NCI-H128 (cell line): ENCODE measurements at regions not wholly inside any gene's neighbourhood (a gene's known extent, or its start where the extent isn't known, plus 50 kb on each side); places are given as distances from the start of the nearest gene placed in this dataset.
"Not testable (repeated sequence)": the region's sequence is repeated elsewhere in the genome, so short reads cannot be mapped to it uniquely, and the experiment has no call there.

Source experiments
- DNase-seq: peaks from one replicate; lab custom pipeline; 2025; ENCODE audit not compliant: unreplicated experiment; lab: John Stamatoyannopoulos, UW

- DNase-seq, result no peak
Measured at GRCh38 chr3:152211655-152212054, 57.1 kb upstream of the MBNL1 start.

DNA sequence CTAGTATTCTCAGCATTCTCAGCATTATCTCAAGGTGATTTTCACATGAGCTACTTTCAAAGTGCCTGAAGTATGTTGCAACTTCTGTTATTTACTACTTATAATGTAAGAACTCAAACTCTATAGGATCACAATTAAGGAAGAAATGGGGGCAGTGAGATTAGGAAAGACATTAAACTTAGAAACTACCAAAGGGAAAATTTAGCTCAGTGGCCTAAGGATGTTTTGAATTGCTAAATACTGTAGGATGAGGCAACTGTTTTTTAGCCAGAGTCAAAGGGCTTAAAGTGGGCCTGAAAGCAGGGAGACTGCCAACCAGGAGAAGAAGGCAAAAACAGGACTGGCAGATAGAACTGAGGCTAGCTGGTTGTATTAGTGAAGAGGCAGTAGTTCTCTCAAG lies 55.5 kb upstream of the MBNL1 start:
- DNase-seq, result no peak

DNA sequence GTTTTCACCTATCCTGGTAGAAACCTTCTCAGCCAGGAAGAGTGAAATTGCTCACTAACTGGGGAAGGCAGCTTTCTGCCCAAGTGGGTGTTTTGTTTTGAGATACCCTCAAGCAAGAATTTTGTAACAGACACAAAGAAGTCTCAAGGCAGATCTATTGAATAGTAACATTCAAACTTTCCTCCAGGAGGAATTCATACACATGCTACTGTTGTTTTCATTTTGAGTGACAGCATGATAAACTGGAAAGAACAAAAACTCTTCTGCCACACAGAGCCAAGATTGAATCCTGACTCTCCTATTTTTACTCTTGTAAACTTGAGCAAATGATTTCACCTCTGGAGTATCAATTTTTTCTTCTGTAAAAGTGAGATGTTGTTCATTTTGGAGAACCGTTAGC lies 54.8 kb upstream of the MBNL1 start:
- no peak for DNase-seq

GRCh38 chr3:152216960-152217865 lies 51.5 kb upstream of the MBNL1 start:
- not testable (repeated sequence) for DNase-seq

DNA sequence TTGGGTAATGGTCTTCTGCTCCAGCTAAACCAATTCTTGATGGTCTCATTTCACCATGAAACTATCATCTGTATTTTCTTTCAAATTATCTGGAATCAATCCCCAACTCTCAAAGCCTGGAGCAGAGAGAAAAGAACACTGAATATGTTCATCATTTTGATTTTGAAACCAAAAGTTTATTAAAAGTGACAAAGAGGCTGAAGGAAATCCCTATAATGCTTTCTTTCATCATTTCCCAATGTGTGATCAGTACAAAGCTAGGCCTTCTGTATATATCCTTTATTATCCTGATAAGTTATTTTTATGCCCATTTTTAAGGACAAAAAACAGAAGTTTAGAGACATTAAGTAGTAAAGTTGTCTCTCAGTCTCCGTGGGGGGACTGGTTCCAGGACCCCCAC lies 50.1 kb upstream of the MBNL1 start:
- no peak for DNase-seq
